GM12878 (cell line): ENCODE measurements at regions not wholly inside any gene's neighbourhood (a gene's known extent, or its start where the extent isn't known, plus 50 kb on each side); places are given as distances from the start of the nearest gene placed in this dataset.

Experiments used
- ATAC-seq: fragments of 200-7000 bp; cut with Tn5 transposase; 3 replicates; pipeline ENCODE4 v1.9.1; 2020; ENCODE audit warnings: mild to moderate bottlenecking, moderate library complexity
- BruUV-seq: library from RNA; stranded (reverse); fragments of 400-500 nt; replicated peaks from 2 replicates; lab custom pipeline; 2021; lab: Mats Ljungman, UMichigan
- CTCF ChIA-PET: fragments of 300-600 bp; sonication (Branson Sonifier 250); formaldehyde crosslinking; extraction: SDS; loops from one replicate; lab custom pipeline; 2021; ENCODE audit warnings: inconsistent platforms; lab: Yijun Ruan, JAX
- POLR2A ChIA-PET: fragments of 350-600 bp; formaldehyde crosslinking; extraction: SDS; loops from one replicate; lab custom pipeline; 2021; ENCODE audit warnings: inconsistent platforms; lab: Charles Lee
- RAD21 ChIA-PET: fragments of 300-600 bp; sonication (Branson Sonifier 250); formaldehyde crosslinking; loops from one replicate; lab custom pipeline; 2023; ENCODE audit warnings: antibody characterized with exemption; ENCODE audit not compliant: unreplicated experiment; lab: Charles Lee
- SMC1A ChIA-PET: fragments of 300-600 bp; sonication (Branson Sonifier 250); formaldehyde crosslinking; loops from one replicate; lab custom pipeline; 2023; ENCODE audit not compliant: unreplicated experiment, uncharacterized antibody; lab: Charles Lee
- DNase-seq: peaks from one replicate; pipeline ENCODE4 v3.0.0-alpha.2; 2011; ENCODE audit warnings: low read depth, low spot score
- FAIRE-seq: peaks from 3 replicates; lab custom pipeline; 2011; peaks lifted over from hg19 to GRCh38; lab: Jason Lieb, UNC
- H2AFZ ChIP-seq: 2 replicates; pipeline ENCODE4 v1.6.0; 2011; ENCODE audit warnings: low read depth, low read length, control low read depth; ENCODE audit not compliant: control insufficient read depth
- H3K27ac ChIP-seq: 2 replicates; pipeline ENCODE4 v1.5.1; 2011; ENCODE audit warnings: control low read depth; ENCODE audit not compliant: control insufficient read depth, insufficient read depth
- H3K27me3 ChIP-seq, 2 experiments: replicated peaks in 1 of 2; 2 replicates each; pipeline versions ENCODE4 v1.6.0 to v1.6.1; 2011; ENCODE audit warnings: low read length in 1 of 2; ENCODE audit not compliant: control insufficient read depth in 2 of 2, insufficient read depth in 2 of 2
- H3K36me3 ChIP-seq, 2 experiments: 2 replicates each; pipeline ENCODE4 v1.5.1; 2011; ENCODE audit warnings: low read length in 1 of 2; ENCODE audit not compliant: control insufficient read depth in 2 of 2, insufficient read depth in 2 of 2
- H3K4me1 ChIP-seq: 2 replicates; pipeline ENCODE4 v1.6.1; 2011; ENCODE audit warnings: mild to moderate bottlenecking, low read length, moderate library complexity, mixed read lengths; ENCODE audit not compliant: control insufficient read depth, insufficient read depth
- H3K4me2 ChIP-seq: 2 replicates; pipeline ENCODE4 v1.6.0; 2011; ENCODE audit warnings: control low read depth; ENCODE audit not compliant: control insufficient read depth, insufficient read depth
- H3K4me3 ChIP-seq: fragments of 200-600 bp; sonication (generic); 2 replicates; pipeline ENCODE4 v1.5.1; 2016
- H3K79me2 ChIP-seq: 2 replicates; pipeline ENCODE4 v1.6.0; 2011; ENCODE audit warnings: low read length; ENCODE audit not compliant: control insufficient read depth, insufficient read depth
- H3K9ac ChIP-seq: 2 replicates; pipeline ENCODE4 v1.8.0; 2011; ENCODE audit warnings: low read length, control low read depth, mixed read lengths; ENCODE audit not compliant: control insufficient read depth, insufficient read depth
- H3K9me3 ChIP-seq: replicated peaks from 3 replicates; pipeline ENCODE4 v1.5.1; 2011; ENCODE audit warnings: mild to moderate bottlenecking, low read length; ENCODE audit not compliant: control insufficient read depth, insufficient read depth
- H4K20me1 ChIP-seq: 2 replicates; pipeline ENCODE4 v1.6.0; 2011; ENCODE audit not compliant: control insufficient read depth, insufficient read depth
- ASH2L ChIP-seq: fragments of 300-600, 200-600 bp; sonication (generic); IDR thresholded peaks from 2 replicates; pipeline ENCODE4 v1.6.1; 2017; ENCODE audit warnings: low read depth, mild to moderate bottlenecking, borderline replicate concordance
- CHD1 ChIP-seq: IDR thresholded peaks from 2 replicates; pipeline ENCODE4 v1.6.1; 2012; ENCODE audit warnings: low read depth, low read length, improper control_type of control experiment
- CREB1 ChIP-seq: IDR thresholded peaks from 2 replicates; pipeline ENCODE4 v1.6.1; 2012; ENCODE audit warnings: low read depth, mild to moderate bottlenecking, inconsistent platforms
- IRF4 ChIP-seq: IDR thresholded peaks from 2 replicates; pipeline ENCODE4 v1.6.1; 2011; ENCODE audit warnings: low read depth, low read length
- JUND ChIP-seq: IDR thresholded peaks from 2 replicates; pipeline ENCODE4 v1.6.1; 2012; ENCODE audit warnings: low read depth, mild to moderate bottlenecking, low read length, improper control_type of control experiment, moderate library complexity
- KDM1A ChIP-seq: fragments of 200-600 bp; sonication (generic); IDR thresholded peaks from 2 replicates; pipeline ENCODE4 v1.6.1; 2016; ENCODE audit warnings: borderline replicate concordance
- MEF2A ChIP-seq: IDR thresholded peaks from 2 replicates; pipeline ENCODE4 v1.6.1; 2011; ENCODE audit warnings: low read depth, mild to moderate bottlenecking, low read length, moderate library complexity; ENCODE audit not compliant: insufficient read depth
- MEF2B ChIP-seq: fragments of 450-650 bp; IDR thresholded peaks from 2 replicates; pipeline ENCODE4 v1.6.1; 2018; ENCODE audit warnings: mild to moderate bottlenecking, moderate library complexity; ENCODE audit not compliant: partially characterized antibody, poor library complexity, severe bottlenecking
- MXI1 ChIP-seq: fragments of 150-350 bp; IDR thresholded peaks from 2 replicates; pipeline ENCODE4 v1.6.1; 2011; ENCODE audit warnings: low read depth, mild to moderate bottlenecking, inconsistent platforms, low read length, improper control_type of control experiment
- RCOR1 ChIP-seq: conservative IDR thresholded peaks from 2 replicates; pipeline ENCODE4 v1.6.1; 2012; ENCODE audit warnings: low read depth, low read length, improper control_type of control experiment
- RFX5 ChIP-seq: IDR thresholded peaks from 2 replicates; pipeline ENCODE4 v1.6.1; 2011; ENCODE audit warnings: low read depth, low read length, improper control_type of control experiment
- SREBF2 ChIP-seq: IDR thresholded peaks from 2 replicates; pipeline ENCODE4 v1.6.1; 2012; ENCODE audit warnings: mild to moderate bottlenecking, low read length
- STAT1 ChIP-seq: fragments of 450-650 bp; conservative IDR thresholded peaks from 2 replicates; pipeline ENCODE4 v1.6.1; 2014; ENCODE audit warnings: antibody characterized with exemption, mild to moderate bottlenecking
- TBL1XR1 ChIP-seq: IDR thresholded peaks from 2 replicates; pipeline ENCODE4 v1.6.1; 2012; ENCODE audit warnings: low read depth, low read length, improper control_type of control experiment
- ZBED1 ChIP-seq: IDR thresholded peaks from 2 replicates; pipeline ENCODE4 v1.6.1; 2016; ENCODE audit warnings: borderline replicate concordance
- ZNF217 ChIP-seq: fragments of 450-650 bp; IDR thresholded peaks from 2 replicates; pipeline ENCODE4 v1.6.1; 2017; ENCODE audit warnings: antibody characterized with exemption, mild to moderate bottlenecking
- WGBS: methylation state at CpG from one replicate; pipeline ENCODE4 v1.1.6; 2016; ENCODE audit warnings: low lambda C conversion rate; ENCODE audit not compliant: insufficient replicate concordance, insufficient coverage; ENCODE audit errors: missing lambda C conversion rate; 5-methylcytosine and 5-hydroxymethylcytosine counted together
- in situ Hi-C: fragments of 300-500 bp; cut with MboI; formaldehyde crosslinking; loops from 9 replicates; pipeline ENCODE4 v1.14.3; 2018; ENCODE audit warnings: mixed read lengths
- intact Hi-C: fragments of 100-400 bp; cut with micrococcal nuclease; formaldehyde crosslinking; loops from one replicate; pipeline ENCODE4 v1.14.2; 2022; ENCODE audit not compliant: unreplicated experiment
- TF ChIP-seq, protein P1 (sequence below): fragments of 450-650 bp; IDR thresholded peaks from 2 replicates; pipeline ENCODE4 v1.6.1; 2016; ENCODE audit warnings: mild to moderate bottlenecking
- TF ChIP-seq, protein P2 (sequence below): IDR thresholded peaks from 2 replicates; pipeline ENCODE4 v1.6.1; 2012; ENCODE audit warnings: low read length, inconsistent platforms
- TF ChIP-seq, protein P3 (sequence below): IDR thresholded peaks from 2 replicates; pipeline ENCODE4 v1.6.1; 2011; ENCODE audit warnings: mild to moderate bottlenecking, low read depth, low read length, moderate library complexity; ENCODE audit not compliant: insufficient replicate concordance
- TF ChIP-seq, protein P4 (sequence below): IDR thresholded peaks from 2 replicates; pipeline ENCODE4 v1.6.1; 2011; ENCODE audit warnings: borderline replicate concordance, low read depth, mild to moderate bottlenecking, moderate library complexity, mixed read lengths, low read length; ENCODE audit not compliant: insufficient read depth; ENCODE audit errors: extremely low read length

DNA sequence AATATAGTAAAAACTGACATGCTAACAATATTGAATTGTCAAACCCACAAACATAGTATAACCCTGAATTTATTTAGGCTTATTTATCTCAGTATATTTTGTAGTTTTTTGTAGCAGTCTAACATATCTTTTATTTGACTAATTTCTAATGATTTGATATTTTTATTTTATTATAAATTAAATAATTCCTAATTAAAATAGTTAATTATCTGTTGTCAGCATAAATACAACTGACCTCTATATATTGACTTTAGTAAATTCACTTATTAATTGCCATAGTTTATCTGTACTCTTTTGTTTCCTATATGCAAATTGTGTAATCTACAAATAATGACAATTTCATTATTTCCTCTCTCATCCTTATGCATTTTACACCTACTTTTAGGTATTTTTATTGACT, 215.1 kb upstream of the KIF2A start (continued):
- no peak for TF ChIP-seq JUND

DNA sequence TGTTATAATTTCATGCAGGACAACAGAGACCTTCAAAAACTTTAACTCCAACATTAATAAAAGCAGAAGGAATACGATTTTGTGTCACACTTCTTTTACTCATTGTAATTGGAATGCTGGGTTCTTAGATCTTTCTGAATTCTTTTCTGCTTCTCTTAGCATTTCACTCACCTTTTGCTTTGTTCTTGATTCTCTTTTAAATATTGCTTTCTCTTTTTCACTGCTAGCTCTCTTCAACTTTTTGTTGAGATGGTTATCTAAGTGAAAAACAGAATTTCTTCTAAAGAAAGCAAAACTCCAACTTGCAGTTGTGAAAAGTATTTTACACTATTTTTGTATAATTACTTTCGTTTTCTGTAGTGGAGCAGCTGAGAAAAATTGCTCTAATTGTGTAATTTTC, 212.6 kb upstream of the KIF2A start:
- in situ Hi-C loops, result no loop called here
- POLR2A ChIA-PET, result no interaction called here

More for the DNA sequence above, 212.6 kb upstream of the KIF2A start:
- no peak for ATAC-seq
- no peak overlapping the region for H2AFZ ChIP-seq
- no peak overlapping the region for H3K27ac ChIP-seq
- no peak overlapping the region for H3K4me3 ChIP-seq
- no peaks in the 10 kb centered on the region for H3K9me3 ChIP-seq
- ChIA-PET CTCF (no interaction called here), SMC1A (interaction anchor here (1.1 kb wide), 1 partner anchor 15 kb away, joined by 4 read pairs; no protein-coding TSS in a partner anchor), RAD21 (no interaction called here)
- FAIRE-seq, result no peak
- 2% methylated on average over 2 of the region's 2 CpGs for WGBS
- H3K79me2 ChIP-seq, result no peaks in the 10 kb centered on the region
- intact Hi-C loops, result no loop called here
- H3K4me1 ChIP-seq, result no peaks in the 10 kb centered on the region
- no TSS peak for BruUV-seq
- no peak for DNase-seq
- no peaks in the 10 kb centered on the region for H3K36me3 ChIP-seq
- H3K27me3 ChIP-seq, result no peaks in the 10 kb centered on the region
- TF ChIP-seq STAT1, result no peak
- TF ChIP-seq ZBED1, result no peak
- TF ChIP-seq RFX5, result no peak
- TF ChIP-seq KDM1A, result no peak
- TF ChIP-seq, protein P1, sequence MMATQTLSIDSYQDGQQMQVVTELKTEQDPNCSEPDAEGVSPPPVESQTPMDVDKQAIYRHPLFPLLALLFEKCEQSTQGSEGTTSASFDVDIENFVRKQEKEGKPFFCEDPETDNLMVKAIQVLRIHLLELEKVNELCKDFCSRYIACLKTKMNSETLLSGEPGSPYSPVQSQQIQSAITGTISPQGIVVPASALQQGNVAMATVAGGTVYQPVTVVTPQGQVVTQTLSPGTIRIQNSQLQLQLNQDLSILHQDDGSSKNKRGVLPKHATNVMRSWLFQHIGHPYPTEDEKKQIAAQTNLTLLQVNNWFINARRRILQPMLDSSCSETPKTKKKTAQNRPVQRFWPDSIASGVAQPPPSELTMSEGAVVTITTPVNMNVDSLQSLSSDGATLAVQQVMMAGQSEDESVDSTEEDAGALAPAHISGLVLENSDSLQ, result no peak
- TF ChIP-seq MEF2B, result no peak
- no peak for TF ChIP-seq CREB1
- TF ChIP-seq IRF4, result no peak
- TF ChIP-seq, protein P2, sequence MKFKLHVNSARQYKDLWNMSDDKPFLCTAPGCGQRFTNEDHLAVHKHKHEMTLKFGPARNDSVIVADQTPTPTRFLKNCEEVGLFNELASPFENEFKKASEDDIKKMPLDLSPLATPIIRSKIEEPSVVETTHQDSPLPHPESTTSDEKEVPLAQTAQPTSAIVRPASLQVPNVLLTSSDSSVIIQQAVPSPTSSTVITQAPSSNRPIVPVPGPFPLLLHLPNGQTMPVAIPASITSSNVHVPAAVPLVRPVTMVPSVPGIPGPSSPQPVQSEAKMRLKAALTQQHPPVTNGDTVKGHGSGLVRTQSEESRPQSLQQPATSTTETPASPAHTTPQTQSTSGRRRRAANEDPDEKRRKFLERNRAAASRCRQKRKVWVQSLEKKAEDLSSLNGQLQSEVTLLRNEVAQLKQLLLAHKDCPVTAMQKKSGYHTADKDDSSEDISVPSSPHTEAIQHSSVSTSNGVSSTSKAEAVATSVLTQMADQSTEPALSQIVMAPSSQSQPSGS, result no peak
- TF ChIP-seq SREBF2, result no peak
- no peak for TF ChIP-seq CHD1
- no peak for TF ChIP-seq MEF2A
- no peak for TF ChIP-seq RCOR1
- TF ChIP-seq TBL1XR1, result no peak
- TF ChIP-seq MXI1, result no peak
- TF ChIP-seq ASH2L, result no peak
- TF ChIP-seq, protein P3, sequence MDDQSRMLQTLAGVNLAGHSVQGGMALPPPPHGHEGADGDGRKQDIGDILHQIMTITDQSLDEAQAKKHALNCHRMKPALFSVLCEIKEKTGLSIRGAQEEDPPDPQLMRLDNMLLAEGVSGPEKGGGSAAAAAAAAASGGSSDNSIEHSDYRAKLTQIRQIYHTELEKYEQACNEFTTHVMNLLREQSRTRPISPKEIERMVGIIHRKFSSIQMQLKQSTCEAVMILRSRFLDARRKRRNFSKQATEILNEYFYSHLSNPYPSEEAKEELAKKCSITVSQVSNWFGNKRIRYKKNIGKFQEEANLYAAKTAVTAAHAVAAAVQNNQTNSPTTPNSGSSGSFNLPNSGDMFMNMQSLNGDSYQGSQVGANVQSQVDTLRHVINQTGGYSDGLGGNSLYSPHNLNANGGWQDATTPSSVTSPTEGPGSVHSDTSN, result no peak
- no peak for TF ChIP-seq ZNF217
- TF ChIP-seq, protein P4, sequence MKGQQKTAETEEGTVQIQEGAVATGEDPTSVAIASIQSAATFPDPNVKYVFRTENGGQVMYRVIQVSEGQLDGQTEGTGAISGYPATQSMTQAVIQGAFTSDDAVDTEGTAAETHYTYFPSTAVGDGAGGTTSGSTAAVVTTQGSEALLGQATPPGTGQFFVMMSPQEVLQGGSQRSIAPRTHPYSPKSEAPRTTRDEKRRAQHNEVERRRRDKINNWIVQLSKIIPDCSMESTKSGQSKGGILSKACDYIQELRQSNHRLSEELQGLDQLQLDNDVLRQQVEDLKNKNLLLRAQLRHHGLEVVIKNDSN, result no peak
- H3K4me2 ChIP-seq, result no peak overlapping the region
- H3K9ac ChIP-seq, result no peak overlapping the region
- no peaks in the 10 kb centered on the region for H4K20me1 ChIP-seq
